HEK293T (cell line): ENCODE measurements at regions not wholly inside any gene's neighbourhood (a gene's known extent, or its start where the extent isn't known, plus 50 kb on each side); places are given as distances from the start of the nearest gene placed in this dataset.

ENCODE experiments used
- BHLHE40 ChIP-seq: fragments of 450-650 bp; IDR thresholded peaks from 2 replicates; pipeline ENCODE4 v1.6.1; 2016; ENCODE audit warnings: mild to moderate bottlenecking, moderate library complexity, borderline replicate concordance
- ELF4 ChIP-seq: fragments of 450-650 bp; IDR thresholded peaks from 2 replicates; pipeline ENCODE4 v1.6.1; 2017; ENCODE audit warnings: antibody characterized with exemption

GRCh38 chr10:4334015-4334414 is 492.0 kb upstream of the AKR1E2 start:
- TF ChIP-seq ELF4 (no peak), BHLHE40 (no peak)
